ENCODE measurements at regions not wholly inside any gene's neighbourhood (a gene's known extent, or its start where the extent isn't known, plus 50 kb on each side); places are given as distances from the start of the nearest gene placed in this dataset.

DNA sequence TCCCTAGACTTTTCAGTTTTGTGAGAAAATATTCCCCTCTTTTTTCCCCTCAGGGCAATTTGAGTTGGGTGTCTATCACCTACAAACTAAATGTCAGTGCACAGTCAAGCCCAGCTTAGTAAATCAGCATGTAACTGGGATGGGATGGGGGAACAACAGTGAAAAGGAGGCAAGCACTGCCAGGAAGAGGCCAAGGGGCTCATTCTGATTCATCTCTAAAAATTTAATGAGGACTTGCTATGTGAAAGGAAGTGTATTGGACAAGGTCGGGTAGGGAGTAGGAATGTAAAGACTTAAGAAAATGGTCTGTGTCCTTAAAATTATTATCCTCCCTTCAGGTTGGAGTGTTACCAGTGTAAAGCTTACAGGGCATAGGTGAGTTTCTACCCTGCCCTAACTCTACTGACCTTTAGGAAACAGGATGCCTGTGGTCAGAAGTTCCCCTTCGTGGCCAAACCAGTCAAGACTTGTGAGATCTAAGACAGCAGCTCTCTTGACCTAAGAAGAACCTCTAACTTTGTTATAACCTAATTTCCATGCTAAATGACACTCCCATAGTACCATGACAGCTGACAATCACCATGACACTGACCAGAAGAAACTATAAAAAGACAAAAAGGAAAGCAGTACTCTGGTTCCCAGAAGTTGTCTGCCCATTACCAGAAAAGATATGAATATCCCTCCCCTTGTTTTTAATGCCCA, 194.4 kb upstream of the LDB2 start:
- DNase-seq (ENCODE audit: low read depth, low spot score), result no peak
- H4K20me1 ChIP-seq (replicated peaks; ENCODE audit: control insufficient read depth, extremely low read depth, insufficient read depth, low read length), result no peaks in the 10 kb centered on the region
- no peaks in the 10 kb centered on the region for H3K9me1 ChIP-seq (replicated peaks; ENCODE audit: control insufficient read depth, extremely low read depth, insufficient read depth, low read length)
- peaks cover 0 to 9% of the 10 kb centered on the region in 2 experiments for H3K27me3 ChIP-seq (ENCODE audit: control insufficient read depth in 2 of 2, insufficient read depth in 2 of 2, low read length in 2 of 2)
- no peaks in the 10 kb centered on the region for H3K4me1 ChIP-seq (ENCODE audit: control insufficient read depth, extremely low read depth, insufficient read depth, low read length)
- H2AFZ ChIP-seq (ENCODE audit: low read depth, low read length), result no peak overlapping the region
- H3K4me3 ChIP-seq (replicated peaks in 1 of 3; ENCODE audit: insufficient read depth in 1 of 3, low read depth in 1 of 3, low read length in 3 of 3), result no peak overlapping the region
- TF ChIP-seq CTCF (IDR thresholded peaks at IDR 0.05; ENCODE audit: extremely low read depth in 1 of 2, insufficient read depth in 1 of 2, low read depth in 1 of 2, low read length in 2 of 2), result no peak
- TF ChIP-seq POLR2AphosphoS5 (IDR thresholded peaks at IDR 0.05; ENCODE audit: insufficient read depth, low read depth, low read length), result no peak
- no peak for TF ChIP-seq FOS (IDR thresholded peaks at IDR 0.05; ENCODE audit: borderline replicate concordance, insufficient read depth, low read length)
- no peak for TF ChIP-seq EZH2 (IDR thresholded peaks at IDR 0.05; ENCODE audit: borderline replicate concordance, low read depth, low read length, severe bottlenecking)
- TF ChIP-seq GATA2 (IDR thresholded peaks at IDR 0.05; ENCODE audit: insufficient read depth, insufficient read length, low read depth, low read length), result no peak
- no peak overlapping the region for H3K27ac ChIP-seq (ENCODE audit: insufficient read depth, low read depth, low read length)
- intact Hi-C loops (cut with micrococcal nuclease), result no loop called here
- dilution Hi-C loops (cut with MboI; ENCODE audit: extremely low pct_ligation_motif_present, low sequenced_read_pairs), result no loop called here
- no peak overlapping the region for H3K9ac ChIP-seq (replicated peaks; ENCODE audit: extremely low read depth, insufficient read depth, low read length)
- no TSS peak for BruUV-seq (replicated peaks)
- FAIRE-seq, result no peak
- CTCF ChIA-PET, result interaction anchor here (1.0 kb wide), 1 partner anchor 19 kb away, joined by 3 read pairs; no protein-coding TSS in a partner anchor
- POLR2A ChIA-PET, result no interaction called here
- no peaks in the 10 kb centered on the region for H3K79me2 ChIP-seq (ENCODE audit: control insufficient read depth, insufficient read depth, low read length)
- no peak overlapping the region for H3K4me2 ChIP-seq (ENCODE audit: insufficient read depth, low read length)
- H3K36me3 ChIP-seq (ENCODE audit: control insufficient read depth in 2 of 2, extremely low read depth in 1 of 2, insufficient read depth in 2 of 2, low read length in 2 of 2), result no peaks in the 10 kb centered on the region
- no peaks in the 10 kb centered on the region for H3K9me3 ChIP-seq (replicated peaks; ENCODE audit: control insufficient read depth, insufficient read depth, low read length)
